Fibroblast of gingiva (primary cell): ENCODE measurements at regions not wholly inside any gene's neighbourhood (a gene's known extent, or its start where the extent isn't known, plus 50 kb on each side); places are given as distances from the start of the nearest gene placed in this dataset.
"Not testable (repeated sequence)": the region's sequence is repeated elsewhere in the genome, so short reads cannot be mapped to it uniquely, and the experiment has no call there.

Experiments used
- DNase-seq: peaks from one replicate; pipeline ENCODE4 v3.0.0-alpha.2; 2011; ENCODE audit warnings: low read depth

GRCh38 chr12:67842124-67842523 is 147.1 kb upstream of the IFNG-AS1 start:
- no peak for DNase-seq

GRCh38 chr12:67843257-67843656 is 146.0 kb upstream of the IFNG-AS1 start:
- DNase-seq, result no peak

GRCh38 chr12:67852701-67853100 is 136.5 kb upstream of the IFNG-AS1 start:
- no peak for DNase-seq

GRCh38 chr12:67853204-67853603 is 136.0 kb upstream of the IFNG-AS1 start:
- peak; percentile 65 for DNase-seq

- no peak for DNase-seq
Measured at GRCh38 chr12:67854351-67854750, 134.9 kb upstream of the IFNG-AS1 start.

GRCh38 chr12:67855103-67855502 is 134.1 kb upstream of the IFNG-AS1 start:
- DNase-seq, result no peak

- DNase-seq, result no peak
Measured at GRCh38 chr12:67871231-67871630, 118.0 kb upstream of the IFNG-AS1 start.

- no peak for DNase-seq
Measured at GRCh38 chr12:67873355-67873754, 115.9 kb upstream of the IFNG-AS1 start.

GRCh38 chr12:67876305-67876915 is 112.8 kb upstream of the IFNG-AS1 start:
- DNase-seq, result no peak

GRCh38 chr12:67877727-67878126 is 111.5 kb upstream of the IFNG-AS1 start:
- no peak for DNase-seq

- DNase-seq, result no peak
Measured at GRCh38 chr12:67879937-67880336, 109.3 kb upstream of the IFNG-AS1 start.

GRCh38 chr12:67881565-67881964 is 107.7 kb upstream of the IFNG-AS1 start:
- no peak for DNase-seq

- DNase-seq, result no peak
Measured at GRCh38 chr12:67884596-67884995, 104.7 kb upstream of the IFNG-AS1 start.

GRCh38 chr12:67885375-67886169 is 103.7 kb upstream of the IFNG-AS1 start:
- no peak for DNase-seq

- no peak for DNase-seq
Measured at GRCh38 chr12:67887065-67887464, 102.2 kb upstream of the IFNG-AS1 start.

- DNase-seq, result no peak
Measured at GRCh38 chr12:67889931-67890330, 99.3 kb upstream of the IFNG-AS1 start.

- DNase-seq, result no peak
Measured at GRCh38 chr12:67890726-67891258, 98.5 kb upstream of the IFNG-AS1 start.

- DNase-seq, result no peak
Measured at GRCh38 chr12:67891596-67891995, 97.7 kb upstream of the IFNG-AS1 start.

- DNase-seq, result no peak
Measured at GRCh38 chr12:67892259-67893021, 96.8 kb upstream of the IFNG-AS1 start.

- DNase-seq, result no peak
Measured at GRCh38 chr12:67893022-67893580, 96.1 kb upstream of the IFNG-AS1 start.

GRCh38 chr12:67900418-67900817 is 88.8 kb upstream of the IFNG-AS1 start:
- DNase-seq, result not testable (repeated sequence)

GRCh38 chr12:67909091-67909531 is 80.1 kb upstream of the IFNG-AS1 start:
- DNase-seq, result no peak
